GM12878 (cell line): ENCODE measurements at regions not wholly inside any gene's neighbourhood (a gene's known extent, or its start where the extent isn't known, plus 50 kb on each side); places are given as distances from the start of the nearest gene placed in this dataset.

ENCODE experiments used
- ATAC-seq: fragments of 200-7000 bp; cut with Tn5 transposase; 3 replicates; pipeline ENCODE4 v1.9.1; 2020; ENCODE audit warnings: mild to moderate bottlenecking, moderate library complexity
- BruUV-seq: library from RNA; stranded (reverse); fragments of 400-500 nt; replicated peaks from 2 replicates; lab custom pipeline; 2021; lab: Mats Ljungman, UMichigan
- CTCF ChIA-PET: fragments of 300-600 bp; sonication (Branson Sonifier 250); formaldehyde crosslinking; extraction: SDS; loops from one replicate; lab custom pipeline; 2021; ENCODE audit warnings: inconsistent platforms; lab: Yijun Ruan, JAX
- POLR2A ChIA-PET: fragments of 350-600 bp; formaldehyde crosslinking; extraction: SDS; loops from one replicate; lab custom pipeline; 2021; ENCODE audit warnings: inconsistent platforms; lab: Charles Lee
- RAD21 ChIA-PET: fragments of 300-600 bp; sonication (Branson Sonifier 250); formaldehyde crosslinking; loops from one replicate; lab custom pipeline; 2023; ENCODE audit warnings: antibody characterized with exemption; ENCODE audit not compliant: unreplicated experiment; lab: Charles Lee
- SMC1A ChIA-PET: fragments of 300-600 bp; sonication (Branson Sonifier 250); formaldehyde crosslinking; loops from one replicate; lab custom pipeline; 2023; ENCODE audit not compliant: unreplicated experiment, uncharacterized antibody; lab: Charles Lee
- DNase-seq: peaks from one replicate; pipeline ENCODE4 v3.0.0-alpha.2; 2011; ENCODE audit warnings: low read depth, low spot score
- FAIRE-seq: peaks from 3 replicates; lab custom pipeline; 2011; peaks lifted over from hg19 to GRCh38; lab: Jason Lieb, UNC
- H2AFZ ChIP-seq: 2 replicates; pipeline ENCODE4 v1.6.0; 2011; ENCODE audit warnings: low read depth, low read length, control low read depth; ENCODE audit not compliant: control insufficient read depth
- H3K27ac ChIP-seq: 2 replicates; pipeline ENCODE4 v1.5.1; 2011; ENCODE audit warnings: control low read depth; ENCODE audit not compliant: control insufficient read depth, insufficient read depth
- H3K27me3 ChIP-seq, 2 experiments: replicated peaks in 1 of 2; 2 replicates each; pipeline versions ENCODE4 v1.6.0 to v1.6.1; 2011; ENCODE audit warnings: low read length in 1 of 2; ENCODE audit not compliant: control insufficient read depth in 2 of 2, insufficient read depth in 2 of 2
- H3K36me3 ChIP-seq, 2 experiments: 2 replicates each; pipeline ENCODE4 v1.5.1; 2011; ENCODE audit warnings: low read length in 1 of 2; ENCODE audit not compliant: control insufficient read depth in 2 of 2, insufficient read depth in 2 of 2
- H3K4me1 ChIP-seq: 2 replicates; pipeline ENCODE4 v1.6.1; 2011; ENCODE audit warnings: mild to moderate bottlenecking, low read length, moderate library complexity, mixed read lengths; ENCODE audit not compliant: control insufficient read depth, insufficient read depth
- H3K4me2 ChIP-seq: 2 replicates; pipeline ENCODE4 v1.6.0; 2011; ENCODE audit warnings: control low read depth; ENCODE audit not compliant: control insufficient read depth, insufficient read depth
- H3K4me3 ChIP-seq: fragments of 200-600 bp; sonication (generic); 2 replicates; pipeline ENCODE4 v1.5.1; 2016
- H3K79me2 ChIP-seq: 2 replicates; pipeline ENCODE4 v1.6.0; 2011; ENCODE audit warnings: low read length; ENCODE audit not compliant: control insufficient read depth, insufficient read depth
- H3K9ac ChIP-seq: 2 replicates; pipeline ENCODE4 v1.8.0; 2011; ENCODE audit warnings: low read length, control low read depth, mixed read lengths; ENCODE audit not compliant: control insufficient read depth, insufficient read depth
- H3K9me3 ChIP-seq: replicated peaks from 3 replicates; pipeline ENCODE4 v1.5.1; 2011; ENCODE audit warnings: mild to moderate bottlenecking, low read length; ENCODE audit not compliant: control insufficient read depth, insufficient read depth
- H4K20me1 ChIP-seq: 2 replicates; pipeline ENCODE4 v1.6.0; 2011; ENCODE audit not compliant: control insufficient read depth, insufficient read depth
- CBFB ChIP-seq: IDR thresholded peaks from 2 replicates; pipeline ENCODE4 v1.6.1; 2016; ENCODE audit warnings: antibody characterized with exemption, low read depth
- CREB1 ChIP-seq: IDR thresholded peaks from 2 replicates; pipeline ENCODE4 v1.6.1; 2012; ENCODE audit warnings: low read depth, mild to moderate bottlenecking, inconsistent platforms
- FOXM1 ChIP-seq: IDR thresholded peaks from 2 replicates; pipeline ENCODE4 v1.6.1; 2012; ENCODE audit warnings: low read depth, mild to moderate bottlenecking, inconsistent platforms, low read length, moderate library complexity
- IRF3 ChIP-seq: fragments of 450-650 bp; IDR thresholded peaks from 2 replicates; pipeline ENCODE4 v1.6.1; 2014; ENCODE audit warnings: mild to moderate bottlenecking
- NFXL1 ChIP-seq: fragments of 450-650 bp; IDR thresholded peaks from 2 replicates; pipeline ENCODE4 v1.6.1; 2017; ENCODE audit warnings: antibody characterized with exemption, mild to moderate bottlenecking, borderline replicate concordance
- NR2C2 ChIP-seq: IDR thresholded peaks from 2 replicates; pipeline ENCODE4 v1.6.1; 2011; ENCODE audit warnings: borderline replicate concordance, low read depth; ENCODE audit not compliant: control insufficient read depth, insufficient read length
- PAX5 ChIP-seq: IDR thresholded peaks from 2 replicates; pipeline ENCODE4 v1.6.1; 2011; ENCODE audit warnings: low read depth, low read length, borderline replicate concordance
- PKNOX1 ChIP-seq: fragments of 450-650 bp; IDR thresholded peaks from 2 replicates; pipeline ENCODE4 v1.6.1; 2016; ENCODE audit warnings: mild to moderate bottlenecking
- RAD21 ChIP-seq: IDR thresholded peaks from 2 replicates; pipeline ENCODE4 v1.6.1; 2011; ENCODE audit warnings: mild to moderate bottlenecking, low read depth, low read length, moderate library complexity; ENCODE audit not compliant: insufficient read depth
- SUZ12 ChIP-seq: fragments of 200-600 bp; sonication (generic); IDR thresholded peaks from one replicate; pipeline ENCODE4 v1.6.1; 2018; ENCODE audit warnings: antibody characterized with exemption, mild to moderate bottlenecking; ENCODE audit not compliant: unreplicated experiment
- TCF3 ChIP-seq: IDR thresholded peaks from 2 replicates; pipeline ENCODE4 v1.6.1; 2012; ENCODE audit warnings: low read depth, mild to moderate bottlenecking, low read length, borderline replicate concordance; ENCODE audit not compliant: insufficient read depth
- USF2 ChIP-seq: IDR thresholded peaks from 2 replicates; pipeline ENCODE4 v1.6.1; 2011; ENCODE audit warnings: low read depth, low read length, improper control_type of control experiment, borderline replicate concordance
- ZBTB33 ChIP-seq: fragments of 450-650 bp; IDR thresholded peaks from 2 replicates; pipeline ENCODE4 v1.6.1; 2017; ENCODE audit warnings: mild to moderate bottlenecking
- ZNF217 ChIP-seq: fragments of 450-650 bp; IDR thresholded peaks from 2 replicates; pipeline ENCODE4 v1.6.1; 2017; ENCODE audit warnings: antibody characterized with exemption, mild to moderate bottlenecking
- in situ Hi-C: fragments of 300-500 bp; cut with MboI; formaldehyde crosslinking; loops from 9 replicates; pipeline ENCODE4 v1.14.3; 2018; ENCODE audit warnings: mixed read lengths
- intact Hi-C: fragments of 100-400 bp; cut with micrococcal nuclease; formaldehyde crosslinking; loops from one replicate; pipeline ENCODE4 v1.14.2; 2022; ENCODE audit not compliant: unreplicated experiment

- no peak for TF ChIP-seq ZBTB33
These were observed 415.1 kb downstream of the NR4A2 start (continued) for GRCh38 chr2:155917380-155917779.

GRCh38 chr2:155913356-155913755, 419.2 kb downstream of the NR4A2 start:
- Histone ChIP-seq H3K4me2 (no peak overlapping the region), H2AFZ (no peak overlapping the region), H3K4me1 (no peaks in the 10 kb centered on the region), H3K79me2 (no peaks in the 10 kb centered on the region), H3K27ac (no peak overlapping the region), H3K9ac (no peak overlapping the region), H4K20me1 (no peaks in the 10 kb centered on the region; the same call in 1 of the 2 replicates), H3K4me3 (no peak overlapping the region)
- in situ Hi-C loops (no loop called here), intact Hi-C loops (no loop called here)
- RAD21 ChIA-PET, result no interaction called here
- POLR2A ChIA-PET, result interaction anchor here (0.6 kb wide), 1 partner anchor 965 kb away, joined by 4 read pairs; no protein-coding TSS in a partner anchor
- CTCF ChIA-PET, result no interaction called here
- no TSS peak for BruUV-seq
- no peak for TF ChIP-seq RAD21
- no peak for TF ChIP-seq CREB1
- TF ChIP-seq SUZ12, result no peak
- no peak for TF ChIP-seq ZNF217
- no peak for TF ChIP-seq CBFB
- TF ChIP-seq IRF3, result no peak
- TF ChIP-seq PKNOX1, result no peak
- no peak for TF ChIP-seq USF2
- no peak for TF ChIP-seq FOXM1
- no peak for TF ChIP-seq PAX5
- no peak for TF ChIP-seq TCF3
- TF ChIP-seq NR2C2, result no peak
- no peak for TF ChIP-seq NFXL1
- TF ChIP-seq, all 136 proteins: peak for 0
- SMC1A ChIA-PET, result no interaction called here
- no peaks in the 10 kb centered on the region for H3K27me3 ChIP-seq
- H3K9me3 ChIP-seq, result no peaks in the 10 kb centered on the region
- FAIRE-seq (no peak), DNase-seq (no peak), ATAC-seq (no peak)
- H3K36me3 ChIP-seq, result no peaks in the 10 kb centered on the region
